HCT116 (cell line): ENCODE measurements at regions not wholly inside any gene's neighbourhood (a gene's known extent, or its start where the extent isn't known, plus 50 kb on each side); places are given as distances from the start of the nearest gene placed in this dataset.

Experiments
- ATAC-seq: fragments of 200-7000 bp; cut with Tn5 transposase; 2 replicates; pipeline ENCODE4 v1.9.1; 2020; ENCODE audit warnings: mild to moderate bottlenecking, moderate library complexity
- BruUV-seq: library from RNA; stranded (reverse); fragments of 400-500 nt; replicated peaks from 2 replicates; lab custom pipeline; 2021; lab: Mats Ljungman, UMichigan
- CTCF ChIA-PET: fragments of 300-600 bp; sonication (Branson Sonifier 250); formaldehyde crosslinking; loops from one replicate; lab custom pipeline; 2021; ENCODE audit warnings: antibody characterized with exemption; lab: Charles Lee
- POLR2A ChIA-PET: fragments of 300-600, 350-600 bp; sonication (Branson Sonifier 250); formaldehyde crosslinking; loops from one replicate; lab custom pipeline; 2021; ENCODE audit warnings: antibody characterized with exemption; lab: Charles Lee
- RAD21 ChIA-PET, 2 experiments: fragments of 300-600 bp; sonication (Branson Sonifier 250); formaldehyde crosslinking; loops; one replicate each; lab custom pipeline; 2023; ENCODE audit warnings: low total read pairs in 2 of 2; ENCODE audit not compliant: uncharacterized antibody in 2 of 2, unreplicated experiment in 2 of 2, low non-redundant PET in 1 of 2; lab: Charles Lee
- DNase-seq: peaks from one replicate; pipeline ENCODE4 v3.0.0-alpha.2; 2010; ENCODE audit warnings: low read depth, low spot score
- H2AFZ ChIP-seq: fragments of 200-600 bp; shearing (Covaris generic), sonication (generic); 2 replicates; pipeline ENCODE4 v1.6.1; 2017; ENCODE audit warnings: low read depth, mixed run types, mixed read lengths, antibody characterized with exemption, low read length; ENCODE audit not compliant: poor library complexity, severe bottlenecking
- H3K27ac ChIP-seq: 2 replicates; pipeline ENCODE4 v1.5.1; 2012; ENCODE audit warnings: low read depth, low read length
- H3K27me3 ChIP-seq: fragments of 200-600 bp; sonication (generic); 2 replicates; pipeline ENCODE4 v1.6.1; 2016; ENCODE audit warnings: mixed run types, low read length, mixed read lengths; ENCODE audit not compliant: insufficient read depth
- H3K36me3 ChIP-seq, 2 experiments: fragments of 200-500 bp in 1 of 2; fragments of 200-600 bp in 1 of 2; sonication (Bioruptor generic) in 1 of 2; sonication (generic) in 1 of 2; 2 replicates each; pipeline versions ENCODE4 v1.5.1 to v1.6.1; 2014 to 2016; ENCODE audit warnings: low read length in 2 of 2, inconsistent platforms in 1 of 2, mixed read lengths in 1 of 2, mixed run types in 1 of 2; ENCODE audit not compliant: insufficient read depth in 2 of 2, control insufficient read depth in 1 of 2
- H3K4me1 ChIP-seq, 2 experiments: fragments of 200-600 bp in 1 of 2; sonication (generic) in 1 of 2; 2 replicates each; pipeline versions ENCODE4 v1.5.1 to v1.6.1; 2012 to 2017; ENCODE audit warnings: low read length in 2 of 2, inconsistent platforms in 1 of 2, mild to moderate bottlenecking in 1 of 2, mixed read lengths in 1 of 2, mixed run types in 1 of 2, moderate library complexity in 1 of 2; ENCODE audit not compliant: insufficient read depth in 2 of 2, control insufficient read depth in 1 of 2
- H3K4me2 ChIP-seq: fragments of 200-600 bp; sonication (generic); 2 replicates; pipeline ENCODE4 v1.6.1; 2017; ENCODE audit warnings: mixed run types, low read length, mixed read lengths
- H3K4me3 ChIP-seq, 2 experiments: fragments of 200-600 bp in 1 of 2; sonication (generic) in 1 of 2; replicated peaks in 1 of 2; 2 replicates each; pipeline ENCODE4 v1.5.1; 2011 to 2016; ENCODE audit warnings: low read length in 2 of 2, control low read depth in 1 of 2, low read depth in 1 of 2, mild to moderate bottlenecking in 1 of 2, mixed read lengths in 1 of 2, mixed run types in 1 of 2
- H3K79me2 ChIP-seq: fragments of 200-600 bp; sonication (generic); 2 replicates; pipeline ENCODE4 v1.6.1; 2017; ENCODE audit warnings: mild to moderate bottlenecking, mixed run types, low read length, moderate library complexity, mixed read lengths; ENCODE audit not compliant: insufficient read depth
- H3K9ac ChIP-seq: fragments of 200-600 bp; sonication (generic); 2 replicates; pipeline ENCODE4 v1.6.1; 2016; ENCODE audit warnings: low read length, mixed read lengths
- H3K9me2 ChIP-seq: fragments of 200-600 bp; sonication (generic), shearing (Covaris generic); 2 replicates; pipeline ENCODE4 v1.6.1; 2017; ENCODE audit warnings: mixed run types, mild to moderate bottlenecking, moderate library complexity; ENCODE audit not compliant: insufficient read depth
- H3K9me3 ChIP-seq, 2 experiments: fragments of 200-500 bp in 1 of 2; fragments of 200-600 bp in 1 of 2; sonication (Bioruptor generic) in 1 of 2; sonication (generic) in 1 of 2; 2 replicates each; pipeline ENCODE4 v1.6.1; 2014 to 2017; ENCODE audit warnings: low read length in 2 of 2, mixed read lengths in 2 of 2, inconsistent platforms in 1 of 2, low read depth in 1 of 2, mild to moderate bottlenecking in 1 of 2, mixed run types in 1 of 2, moderate library complexity in 1 of 2; ENCODE audit not compliant: control insufficient read depth in 1 of 2, insufficient read depth in 1 of 2
- H4K20me1 ChIP-seq: fragments of 200-600 bp; sonication (generic), shearing (Covaris generic); 2 replicates; pipeline ENCODE4 v1.6.1; 2017; ENCODE audit warnings: mixed run types, mild to moderate bottlenecking, moderate library complexity; ENCODE audit not compliant: insufficient read depth
- CBX3 ChIP-seq: IDR thresholded peaks from 2 replicates; pipeline ENCODE4 v1.6.1; 2012; ENCODE audit warnings: low read depth
- CEBPB ChIP-seq: IDR thresholded peaks from 2 replicates; pipeline ENCODE4 v1.6.1; 2012; ENCODE audit warnings: low read depth
- CTCF ChIP-seq, 3 experiments: fragments of 200-600 bp in 1 of 3; sonication (generic) in 1 of 3; IDR thresholded peaks in 2 of 3; conservative IDR thresholded peaks in 1 of 3; 2 replicates each; pipeline ENCODE4 v1.5.1; 2012 to 2017; ENCODE audit warnings: low read depth in 2 of 3, low read length in 2 of 3, antibody characterized with exemption in 1 of 3, borderline replicate concordance in 1 of 3, control low read depth in 1 of 3, mild to moderate bottlenecking in 1 of 3, mixed read lengths in 1 of 3, mixed run types in 1 of 3, moderate library complexity in 1 of 3; ENCODE audit not compliant: insufficient read depth in 1 of 3
- ELF1 ChIP-seq: IDR thresholded peaks from 2 replicates; pipeline ENCODE4 v1.6.1; 2012; ENCODE audit warnings: low read depth, borderline replicate concordance
- EZH2 ChIP-seq: fragments of 200-600 bp; sonication (generic); IDR thresholded peaks from 2 replicates; pipeline ENCODE4 v1.6.1; 2017; ENCODE audit warnings: antibody characterized with exemption, mixed run types
- FOSL1 ChIP-seq: IDR thresholded peaks from 2 replicates; pipeline ENCODE4 v1.6.1; 2012; ENCODE audit warnings: low read depth
- MAX ChIP-seq: IDR thresholded peaks from 2 replicates; pipeline ENCODE4 v1.6.1; 2012
- POLR2AphosphoS5 ChIP-seq: IDR thresholded peaks from 2 replicates; pipeline ENCODE4 v1.6.1; 2011; ENCODE audit warnings: mild to moderate bottlenecking, low read depth, low read length, moderate library complexity
- RAD21 ChIP-seq: IDR thresholded peaks from 2 replicates; pipeline ENCODE4 v1.6.1; 2012; ENCODE audit warnings: low read depth, mild to moderate bottlenecking
- REST ChIP-seq: IDR thresholded peaks from 2 replicates; pipeline ENCODE4 v1.6.1; 2012; ENCODE audit warnings: low read depth
- SIN3A ChIP-seq: IDR thresholded peaks from 2 replicates; pipeline ENCODE4 v1.6.1; 2012; ENCODE audit warnings: low read depth
- SP1 ChIP-seq: IDR thresholded peaks from 2 replicates; pipeline ENCODE4 v1.6.1; 2012; ENCODE audit warnings: low read depth
- TCF7L2 ChIP-seq: IDR thresholded peaks from 2 replicates; pipeline ENCODE4 v1.7.0; 2011; ENCODE audit warnings: borderline replicate concordance, inconsistent platforms; ENCODE audit not compliant: insufficient read depth, insufficient read length; ENCODE audit errors: extremely low read depth
- YY1 ChIP-seq: IDR thresholded peaks from 2 replicates; pipeline ENCODE4 v1.6.1; 2011; ENCODE audit warnings: low read length, low read depth, moderate library complexity, mild to moderate bottlenecking; ENCODE audit not compliant: insufficient replicate concordance; ENCODE audit errors: extremely low read depth
- ZFX ChIP-seq: fragments of 450-650 bp; IDR thresholded peaks from 2 replicates; pipeline ENCODE4 v1.6.1; 2017
- ZNF274 ChIP-seq: fragments of 200-500 bp; sonication (Bioruptor generic); IDR thresholded peaks from 2 replicates; pipeline ENCODE4 v1.6.1; 2014; ENCODE audit warnings: mild to moderate bottlenecking, low read depth, low read length, inconsistent platforms
- intact Hi-C: fragments of 100-400 bp; cut with micrococcal nuclease; formaldehyde crosslinking; loops from 2 replicates; pipeline ENCODE4 v1.10.0; 2022
- TF ChIP-seq, protein P1 (sequence below): IDR thresholded peaks from 2 replicates; pipeline ENCODE4 v1.6.1; 2012
- TF ChIP-seq, protein P2 (sequence below): IDR thresholded peaks from 2 replicates; pipeline ENCODE4 v1.6.1; 2011; ENCODE audit warnings: mild to moderate bottlenecking, low read length, moderate library complexity; ENCODE audit not compliant: insufficient replicate concordance; ENCODE audit errors: extremely low read depth

DNA sequence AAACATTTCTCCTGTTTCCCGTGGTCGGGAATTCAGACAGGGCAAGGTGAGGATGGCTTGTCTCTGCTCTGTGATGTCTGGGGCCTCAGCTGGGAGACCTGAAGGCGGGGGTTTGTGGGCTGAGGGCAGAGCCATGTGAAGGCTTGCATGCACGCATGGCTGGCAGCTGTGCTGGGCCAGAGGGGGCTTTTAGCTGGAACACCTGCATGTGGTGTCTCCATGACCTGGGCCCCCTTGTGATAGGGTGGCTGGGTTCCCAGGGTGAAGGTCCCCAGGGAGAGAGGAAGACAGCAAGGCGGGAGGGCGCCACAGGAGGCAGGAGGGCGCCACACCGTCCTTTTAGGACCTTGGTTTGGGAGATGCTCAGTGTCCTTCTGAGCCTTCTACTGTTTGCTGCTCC is 101.6 kb upstream of the PRR23E start (continued):
- TF ChIP-seq MAX, result no peak
- no peak for TF ChIP-seq CBX3
- TF ChIP-seq, protein P1, sequence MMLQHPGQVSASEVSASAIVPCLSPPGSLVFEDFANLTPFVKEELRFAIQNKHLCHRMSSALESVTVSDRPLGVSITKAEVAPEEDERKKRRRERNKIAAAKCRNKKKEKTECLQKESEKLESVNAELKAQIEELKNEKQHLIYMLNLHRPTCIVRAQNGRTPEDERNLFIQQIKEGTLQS, result no peak
- TF ChIP-seq ELF1, result no peak
- TF ChIP-seq EZH2, result no peak

GRCh38 chr3:127092368-127092767 is 100.6 kb upstream of the PRR23E start:
- ChIA-PET POLR2A (no interaction called here), RAD21 (no interaction called here), CTCF (no interaction called here)
- H3K79me2 ChIP-seq, result no peaks in the 10 kb centered on the region
- peaks cover 0 to 3% of the 10 kb centered on the region in 2 experiments; a peak in 2 of 4 replicates for H3K4me1 ChIP-seq
- H3K4me2 ChIP-seq, result no peak overlapping the region
- H3K4me3 ChIP-seq, result no peak overlapping the region
- no peaks in the 10 kb centered on the region for H3K9me2 ChIP-seq
- no peak overlapping the region for H3K27ac ChIP-seq
- no peaks in the 10 kb centered on the region for H3K9me3 ChIP-seq
- no peaks in the 10 kb centered on the region for H4K20me1 ChIP-seq
- no peaks in the 10 kb centered on the region for H3K27me3 ChIP-seq
- H2AFZ ChIP-seq, result no peak overlapping the region
- DNase-seq (no peak), ATAC-seq (no peak)
- no peaks in the 10 kb centered on the region for H3K36me3 ChIP-seq
- no TSS peak for BruUV-seq
- no peak overlapping the region for H3K9ac ChIP-seq
- intact Hi-C loops, result no loop called here
- TF ChIP-seq ZFX, result no peak
- TF ChIP-seq, protein P2, sequence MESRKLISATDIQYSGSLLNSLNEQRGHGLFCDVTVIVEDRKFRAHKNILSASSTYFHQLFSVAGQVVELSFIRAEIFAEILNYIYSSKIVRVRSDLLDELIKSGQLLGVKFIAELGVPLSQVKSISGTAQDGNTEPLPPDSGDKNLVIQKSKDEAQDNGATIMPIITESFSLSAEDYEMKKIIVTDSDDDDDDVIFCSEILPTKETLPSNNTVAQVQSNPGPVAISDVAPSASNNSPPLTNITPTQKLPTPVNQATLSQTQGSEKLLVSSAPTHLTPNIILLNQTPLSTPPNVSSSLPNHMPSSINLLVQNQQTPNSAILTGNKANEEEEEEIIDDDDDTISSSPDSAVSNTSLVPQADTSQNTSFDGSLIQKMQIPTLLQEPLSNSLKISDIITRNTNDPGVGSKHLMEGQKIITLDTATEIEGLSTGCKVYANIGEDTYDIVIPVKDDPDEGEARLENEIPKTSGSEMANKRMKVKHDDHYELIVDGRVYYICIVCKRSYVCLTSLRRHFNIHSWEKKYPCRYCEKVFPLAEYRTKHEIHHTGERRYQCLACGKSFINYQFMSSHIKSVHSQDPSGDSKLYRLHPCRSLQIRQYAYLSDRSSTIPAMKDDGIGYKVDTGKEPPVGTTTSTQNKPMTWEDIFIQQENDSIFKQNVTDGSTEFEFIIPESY, result no peak
- TF ChIP-seq TCF7L2, result no peak
- no peak for TF ChIP-seq CTCF (IDR thresholded peaks at IDR 0.05 in 2 of 3, conservative IDR thresholded peaks at IDR 0.05 in 1 of 3; ENCODE audit: borderline replicate concordance in 1 of 3, insufficient read depth in 1 of 3, low read depth in 2 of 3, low read length in 2 of 3)
- no peak for TF ChIP-seq REST
- TF ChIP-seq EZH2, result no peak
- TF ChIP-seq SP1, result no peak
- no peak for TF ChIP-seq SIN3A
- TF ChIP-seq MAX, result no peak
- TF ChIP-seq FOSL1, result no peak
- no peak for TF ChIP-seq YY1
- no peak for TF ChIP-seq RAD21
- no peak for TF ChIP-seq ZNF274
- no peak for TF ChIP-seq CEBPB
- TF ChIP-seq POLR2AphosphoS5, result no peak
